ENCODE measurements at regions not wholly inside any gene's neighbourhood (a gene's known extent, or its start where the extent isn't known, plus 50 kb on each side); places are given as distances from the start of the nearest gene placed in this dataset.

GRCh38 chr4:41359836-41360213 is 103.1 kb downstream of the UCHL1 start:
- no peak for TF ChIP-seq CTCF (IDR thresholded peaks at IDR 0.05; ENCODE audit: low read depth, low read length)
- no peak for DNase-seq (ENCODE audit: low read depth in 1 of 2, low spot score in 1 of 2)
- H3K4me1 ChIP-seq (ENCODE audit: low read depth): no peaks in the 10 kb centered on the region
- H3K36me3 ChIP-seq: no peaks in the 10 kb centered on the region
- H3K27ac ChIP-seq: no peak overlapping the region
- H3K4me3 ChIP-seq: peak overlapping the region; percentile 69
- peaks cover 77% of the 10 kb centered on the region for H3K27me3 ChIP-seq
- H3K9me3 ChIP-seq (ENCODE audit: low read depth): no peaks in the 10 kb centered on the region

- peak; percentile 61 to 85 for DNase-seq (ENCODE audit: low read depth in 1 of 2, low spot score in 1 of 2)
- no peak overlapping the region for H3K27ac ChIP-seq
- no peaks in the 10 kb centered on the region for H3K4me1 ChIP-seq (ENCODE audit: low read depth)
- H3K4me3 ChIP-seq: peak overlapping the region; percentile 69
- H3K9me3 ChIP-seq (ENCODE audit: low read depth): no peaks in the 10 kb centered on the region
- H3K27me3 ChIP-seq: peaks cover 83% of the 10 kb centered on the region
- no peak for TF ChIP-seq CTCF (IDR thresholded peaks at IDR 0.05; ENCODE audit: low read depth, low read length)
- no peaks in the 10 kb centered on the region for H3K36me3 ChIP-seq
Observed at GRCh38 chr4:41360214-41360920, 103.6 kb downstream of the UCHL1 start.

- no peaks in the 10 kb centered on the region for H3K4me1 ChIP-seq (ENCODE audit: low read depth)
- TF ChIP-seq CTCF (IDR thresholded peaks at IDR 0.05; ENCODE audit: low read depth, low read length): no peak
- H3K27ac ChIP-seq: no peak overlapping the region
- H3K27me3 ChIP-seq: peaks cover 88% of the 10 kb centered on the region
- peak overlapping the region; percentile 69 for H3K4me3 ChIP-seq
- H3K36me3 ChIP-seq: no peaks in the 10 kb centered on the region
- peak; percentile 30 to 45 for DNase-seq (ENCODE audit: low read depth in 1 of 2, low spot score in 1 of 2)
- no peaks in the 10 kb centered on the region for H3K9me3 ChIP-seq (ENCODE audit: low read depth)
Observed at GRCh38 chr4:41360921-41361793, 104.4 kb downstream of the UCHL1 start.

- H3K4me3 ChIP-seq: peak overlapping the region; percentile 69
- no peak overlapping the region for H3K27ac ChIP-seq
- H3K9me3 ChIP-seq (ENCODE audit: low read depth): no peaks in the 10 kb centered on the region
- peaks cover 95% of the 10 kb centered on the region for H3K27me3 ChIP-seq
- no peaks in the 10 kb centered on the region for H3K36me3 ChIP-seq
- H3K4me1 ChIP-seq (ENCODE audit: low read depth): no peaks in the 10 kb centered on the region
- TF ChIP-seq CTCF (IDR thresholded peaks at IDR 0.05; ENCODE audit: low read depth, low read length): no peak
- DNase-seq (ENCODE audit: low read depth in 1 of 2, low spot score in 1 of 2): no peak
Observed at GRCh38 chr4:41361794-41362526, 105.2 kb downstream of the UCHL1 start.

GRCh38 chr4:41362621-41363383 is 106.1 kb downstream of the UCHL1 start:
- Histone ChIP-seq H3K4me1 (ENCODE audit: low read depth) (no peaks in the 10 kb centered on the region), H3K27me3 (peaks cover 95% of the 10 kb centered on the region), H3K9me3 (ENCODE audit: low read depth) (no peaks in the 10 kb centered on the region), H3K27ac (no peak overlapping the region), H3K4me3 (no peak overlapping the region), H3K36me3 (no peaks in the 10 kb centered on the region)
- DNase-seq (ENCODE audit: low read depth in 1 of 2, low spot score in 1 of 2): no peak
- TF ChIP-seq CTCF (IDR thresholded peaks at IDR 0.05; ENCODE audit: low read depth, low read length): no peak

All from cardiac muscle cell (in vitro differentiated cells and primary cell).